Type B pancreatic cell (in vitro differentiated cells): ENCODE measurements at regions not wholly inside any gene's neighbourhood (a gene's known extent, or its start where the extent isn't known, plus 50 kb on each side); places are given as distances from the start of the nearest gene placed in this dataset.

ENCODE experiments used
- DNase-seq: peaks from one replicate; pipeline ENCODE4 v3.0.0; 2021; ENCODE audit warnings: mixed read lengths; ENCODE audit not compliant: unreplicated experiment; ENCODE audit errors: extremely low spot score
- H3K27ac Mint-ChIP-seq: 2 replicates; pipeline ENCODE4 v1.8.0; 2021; ENCODE audit warnings: mild to moderate bottlenecking, mixed read lengths
- H3K27me3 Mint-ChIP-seq: 2 replicates; pipeline ENCODE4 v1.8.0; 2021; ENCODE audit warnings: mixed read lengths
- H3K36me3 Mint-ChIP-seq: 2 replicates; pipeline ENCODE4 v1.8.0; 2021; ENCODE audit warnings: mixed read lengths
- H3K4me1 Mint-ChIP-seq: one replicate; pipeline ENCODE4 v1.8.0; 2021; ENCODE audit warnings: mixed read lengths; ENCODE audit not compliant: unreplicated experiment
- H3K4me3 Mint-ChIP-seq: 2 replicates; pipeline ENCODE4 v1.8.0; 2021; ENCODE audit warnings: mild to moderate bottlenecking, mixed read lengths
- H3K9me3 Mint-ChIP-seq: 2 replicates; pipeline ENCODE4 v1.8.0; 2021; ENCODE audit warnings: mixed read lengths
- TF ChIP-seq, protein P1 (sequence below): fragments of 200-600 bp; sonication (generic); conservative IDR thresholded peaks from 2 replicates; pipeline ENCODE4 v1.5.0; 2021; ENCODE audit warnings: antibody characterized with exemption, mild to moderate bottlenecking

GRCh38 chr16:9309844-9310243, 218.4 kb downstream of the HAPSTR1 start:
- H3K36me3 Mint-ChIP-seq = no peaks in the 10 kb centered on the region
- no peak overlapping the region for H3K27ac Mint-ChIP-seq
- H3K27me3 Mint-ChIP-seq = peaks cover 25% of the 10 kb centered on the region
- no peak for DNase-seq
- peaks cover 5% of the 10 kb centered on the region for H3K4me1 Mint-ChIP-seq
- no peak overlapping the region for H3K4me3 Mint-ChIP-seq
- TF ChIP-seq, protein P1, sequence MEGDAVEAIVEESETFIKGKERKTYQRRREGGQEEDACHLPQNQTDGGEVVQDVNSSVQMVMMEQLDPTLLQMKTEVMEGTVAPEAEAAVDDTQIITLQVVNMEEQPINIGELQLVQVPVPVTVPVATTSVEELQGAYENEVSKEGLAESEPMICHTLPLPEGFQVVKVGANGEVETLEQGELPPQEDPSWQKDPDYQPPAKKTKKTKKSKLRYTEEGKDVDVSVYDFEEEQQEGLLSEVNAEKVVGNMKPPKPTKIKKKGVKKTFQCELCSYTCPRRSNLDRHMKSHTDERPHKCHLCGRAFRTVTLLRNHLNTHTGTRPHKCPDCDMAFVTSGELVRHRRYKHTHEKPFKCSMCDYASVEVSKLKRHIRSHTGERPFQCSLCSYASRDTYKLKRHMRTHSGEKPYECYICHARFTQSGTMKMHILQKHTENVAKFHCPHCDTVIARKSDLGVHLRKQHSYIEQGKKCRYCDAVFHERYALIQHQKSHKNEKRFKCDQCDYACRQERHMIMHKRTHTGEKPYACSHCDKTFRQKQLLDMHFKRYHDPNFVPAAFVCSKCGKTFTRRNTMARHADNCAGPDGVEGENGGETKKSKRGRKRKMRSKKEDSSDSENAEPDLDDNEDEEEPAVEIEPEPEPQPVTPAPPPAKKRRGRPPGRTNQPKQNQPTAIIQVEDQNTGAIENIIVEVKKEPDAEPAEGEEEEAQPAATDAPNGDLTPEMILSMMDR = no peak
- H3K9me3 Mint-ChIP-seq = no peaks in the 10 kb centered on the region

DNA sequence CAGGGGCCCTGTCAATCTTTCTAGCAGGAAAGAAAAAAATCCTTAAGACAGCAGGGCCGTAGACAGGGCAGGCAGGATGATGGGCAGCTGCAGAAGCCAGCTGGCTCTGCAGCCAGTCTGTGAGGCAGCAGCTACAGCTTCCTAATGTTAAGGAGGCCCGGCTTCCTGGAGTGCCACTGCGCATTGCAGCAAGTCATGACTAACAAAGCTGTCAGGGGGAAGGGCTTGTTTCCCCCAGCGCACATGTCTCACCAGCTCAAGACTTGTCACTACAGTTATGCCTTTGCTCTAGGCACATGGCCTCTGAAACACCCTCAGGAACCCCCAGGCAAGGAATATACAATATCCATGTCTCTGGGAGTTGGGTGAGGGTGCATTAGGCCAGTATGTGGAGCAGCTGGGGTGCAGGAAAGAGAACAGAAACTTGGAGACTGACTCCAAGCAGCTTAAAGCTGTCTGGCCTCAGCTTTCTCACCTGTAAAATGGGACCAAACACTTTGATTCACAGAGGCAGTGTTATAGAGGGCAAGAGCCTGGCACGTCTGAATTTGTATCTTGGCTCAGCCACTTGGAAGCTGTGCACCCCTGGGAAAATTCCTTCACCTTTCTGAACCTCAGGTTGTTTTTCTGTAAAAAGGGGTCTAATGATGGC, 220.0 kb downstream of the HAPSTR1 start:
- Mint-ChIP-seq H3K27me3 (peaks cover 21% of the 10 kb centered on the region), H3K4me3 (no peak overlapping the region), H3K36me3 (no peaks in the 10 kb centered on the region), H3K9me3 (no peaks in the 10 kb centered on the region), H3K27ac (no peak overlapping the region), H3K4me1 (peaks cover 5% of the 10 kb centered on the region)
- TF ChIP-seq, protein P1 = no peak
- DNase-seq = no peak

GRCh38 chr16:9316008-9316407, 224.6 kb downstream of the HAPSTR1 start:
- peaks cover 2% of the 10 kb centered on the region for H3K4me1 Mint-ChIP-seq
- TF ChIP-seq, protein P1 = no peak
- peaks cover 4% of the 10 kb centered on the region for H3K9me3 Mint-ChIP-seq
- H3K36me3 Mint-ChIP-seq = no peaks in the 10 kb centered on the region
- H3K27me3 Mint-ChIP-seq = no peaks in the 10 kb centered on the region
- H3K27ac Mint-ChIP-seq = no peak overlapping the region
- no peak overlapping the region for H3K4me3 Mint-ChIP-seq
- no peak for DNase-seq

DNA sequence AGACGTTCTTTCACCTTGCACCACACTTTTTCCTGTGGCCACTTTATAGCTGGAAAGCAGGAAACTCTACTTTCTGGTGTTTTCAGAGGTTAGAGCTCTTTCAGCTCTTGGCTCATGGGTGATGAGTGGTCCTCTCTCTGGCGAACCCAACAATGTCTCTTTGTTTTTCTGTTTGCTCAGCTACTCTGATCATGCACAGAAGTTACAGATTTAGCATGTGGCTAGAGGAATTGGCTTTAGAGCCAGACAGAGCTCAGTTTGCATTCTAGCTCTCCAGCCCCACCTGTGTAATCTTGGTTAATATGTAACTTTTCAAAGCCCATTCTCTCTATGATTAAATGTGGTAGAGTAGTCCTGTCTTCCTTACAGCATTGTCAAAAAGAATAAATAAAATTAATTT, 225.2 kb downstream of the HAPSTR1 start:
- DNase-seq = no peak
- Mint-ChIP-seq H3K9me3 (peaks cover 4% of the 10 kb centered on the region), H3K36me3 (no peaks in the 10 kb centered on the region), H3K4me3 (no peak overlapping the region), H3K4me1 (no peaks in the 10 kb centered on the region), H3K27ac (no peak overlapping the region), H3K27me3 (no peaks in the 10 kb centered on the region)
- TF ChIP-seq, protein P1 = no peak

- no peak overlapping the region for H3K27ac Mint-ChIP-seq
- H3K9me3 Mint-ChIP-seq = peaks cover 4% of the 10 kb centered on the region
- no peak for DNase-seq
- no peaks in the 10 kb centered on the region for H3K36me3 Mint-ChIP-seq
- H3K27me3 Mint-ChIP-seq = no peaks in the 10 kb centered on the region
- peaks cover 6% of the 10 kb centered on the region for H3K4me1 Mint-ChIP-seq
- TF ChIP-seq, protein P1 = no peak
- H3K4me3 Mint-ChIP-seq = no peak overlapping the region
Observed at GRCh38 chr16:9318764-9319163, 227.3 kb downstream of the HAPSTR1 start.
